KMS-11 (cell line): ENCODE measurements at regions not wholly inside any gene's neighbourhood (a gene's known extent, or its start where the extent isn't known, plus 50 kb on each side); places are given as distances from the start of the nearest gene placed in this dataset.

Source experiments
- H2AFZ ChIP-seq: fragments of 200-600 bp; sonication (generic); 2 replicates; pipeline ENCODE4 v1.6.1; 2016; ENCODE audit warnings: antibody characterized with exemption, mixed run types, low read depth
- H3K27ac ChIP-seq: fragments of 200-600 bp; sonication (generic); 2 replicates; pipeline ENCODE4 v1.6.1; 2016; ENCODE audit warnings: mild to moderate bottlenecking, mixed run types
- H3K27me3 ChIP-seq: fragments of 200-600 bp; sonication (generic); 2 replicates; pipeline ENCODE4 v1.6.1; 2017; ENCODE audit warnings: mild to moderate bottlenecking, low read depth, mixed run types, moderate library complexity; ENCODE audit not compliant: insufficient read depth
- H3K36me3 ChIP-seq: fragments of 200-600 bp; sonication (generic); 2 replicates; pipeline ENCODE4 v1.6.1; 2017; ENCODE audit warnings: mild to moderate bottlenecking, mixed run types; ENCODE audit not compliant: insufficient read depth
- H3K4me1 ChIP-seq: fragments of 200-600 bp; sonication (generic); 2 replicates; pipeline ENCODE4 v1.6.1; 2016; ENCODE audit warnings: mild to moderate bottlenecking, low read depth, mixed run types; ENCODE audit not compliant: poor library complexity, severe bottlenecking
- H3K4me2 ChIP-seq: fragments of 200-600 bp; sonication (generic); 2 replicates; pipeline ENCODE4 v1.7.0; 2016; ENCODE audit warnings: mild to moderate bottlenecking, mixed run types
- H3K4me3 ChIP-seq: fragments of 200-600 bp; sonication (generic); IDR thresholded peaks from 2 replicates; pipeline ENCODE4 v1.6.1; 2017; ENCODE audit warnings: low read depth, low read length, mixed read lengths; ENCODE audit not compliant: insufficient read depth
- H3K79me2 ChIP-seq: fragments of 200-600 bp; sonication (generic); 2 replicates; pipeline ENCODE4 v1.6.1; 2016; ENCODE audit warnings: low read depth, mixed run types; ENCODE audit not compliant: insufficient read depth
- H3K9ac ChIP-seq: fragments of 200-600 bp; sonication (generic); 2 replicates; pipeline ENCODE4 v1.6.1; 2016; ENCODE audit warnings: mild to moderate bottlenecking, mixed run types
- H4K20me1 ChIP-seq: fragments of 200-600 bp; sonication (generic); 2 replicates; pipeline ENCODE4 v1.6.1; 2016; ENCODE audit warnings: mild to moderate bottlenecking, mixed run types; ENCODE audit not compliant: insufficient read depth
- TF ChIP-seq, protein P1 (sequence below): fragments of 200-600 bp; sonication (generic); conservative IDR thresholded peaks from 2 replicates; pipeline ENCODE4 v1.6.1; 2017; ENCODE audit warnings: low read depth, mild to moderate bottlenecking, antibody characterized with exemption, low read length, moderate library complexity, mixed read lengths

DNA sequence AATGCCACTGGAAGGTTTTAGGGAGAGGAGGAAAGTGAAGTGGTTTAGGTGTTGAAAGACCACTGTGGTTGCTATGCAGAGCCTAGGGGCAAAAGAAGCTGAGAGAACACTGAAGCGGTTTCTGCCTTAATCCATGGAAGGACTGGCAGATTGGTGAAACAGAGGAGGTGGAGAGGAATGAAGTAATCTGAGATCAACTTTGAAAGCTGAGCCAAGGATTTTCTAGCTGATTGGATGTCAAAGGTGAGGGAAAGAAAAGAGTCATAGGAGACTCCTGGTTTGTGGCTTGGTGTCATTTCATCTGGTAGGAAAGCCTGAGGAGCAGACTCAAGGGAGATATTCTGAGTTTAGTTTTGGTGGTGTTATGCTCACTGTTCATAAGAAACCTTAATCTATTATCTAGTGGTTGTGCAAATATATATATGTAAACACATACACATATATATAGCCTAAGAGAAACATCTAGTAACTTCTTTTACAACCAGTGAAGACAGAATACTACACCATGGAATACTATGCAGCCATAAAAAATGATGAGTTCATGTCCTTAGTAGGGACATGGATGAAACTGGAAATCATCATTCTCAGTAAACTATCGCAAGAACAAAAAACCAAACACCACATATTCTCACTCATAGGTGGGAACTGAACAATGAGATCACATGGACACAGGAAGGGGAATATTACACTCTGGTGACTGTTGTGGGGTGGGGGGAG is 134.1 kb upstream of the CREB1 start:
- Histone ChIP-seq H3K4me2 (no peak overlapping the region), H3K4me3 (no peak overlapping the region), H3K27ac (no peak overlapping the region), H3K9ac (no peak overlapping the region), H3K4me1 (no peaks in the 10 kb centered on the region), H2AFZ (no peak overlapping the region), H4K20me1 (no peaks in the 10 kb centered on the region), H3K79me2 (no peaks in the 10 kb centered on the region), H3K36me3 (no peaks in the 10 kb centered on the region), H3K27me3 (no peaks in the 10 kb centered on the region)
- TF ChIP-seq, protein P1, sequence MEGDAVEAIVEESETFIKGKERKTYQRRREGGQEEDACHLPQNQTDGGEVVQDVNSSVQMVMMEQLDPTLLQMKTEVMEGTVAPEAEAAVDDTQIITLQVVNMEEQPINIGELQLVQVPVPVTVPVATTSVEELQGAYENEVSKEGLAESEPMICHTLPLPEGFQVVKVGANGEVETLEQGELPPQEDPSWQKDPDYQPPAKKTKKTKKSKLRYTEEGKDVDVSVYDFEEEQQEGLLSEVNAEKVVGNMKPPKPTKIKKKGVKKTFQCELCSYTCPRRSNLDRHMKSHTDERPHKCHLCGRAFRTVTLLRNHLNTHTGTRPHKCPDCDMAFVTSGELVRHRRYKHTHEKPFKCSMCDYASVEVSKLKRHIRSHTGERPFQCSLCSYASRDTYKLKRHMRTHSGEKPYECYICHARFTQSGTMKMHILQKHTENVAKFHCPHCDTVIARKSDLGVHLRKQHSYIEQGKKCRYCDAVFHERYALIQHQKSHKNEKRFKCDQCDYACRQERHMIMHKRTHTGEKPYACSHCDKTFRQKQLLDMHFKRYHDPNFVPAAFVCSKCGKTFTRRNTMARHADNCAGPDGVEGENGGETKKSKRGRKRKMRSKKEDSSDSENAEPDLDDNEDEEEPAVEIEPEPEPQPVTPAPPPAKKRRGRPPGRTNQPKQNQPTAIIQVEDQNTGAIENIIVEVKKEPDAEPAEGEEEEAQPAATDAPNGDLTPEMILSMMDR = no peak

DNA sequence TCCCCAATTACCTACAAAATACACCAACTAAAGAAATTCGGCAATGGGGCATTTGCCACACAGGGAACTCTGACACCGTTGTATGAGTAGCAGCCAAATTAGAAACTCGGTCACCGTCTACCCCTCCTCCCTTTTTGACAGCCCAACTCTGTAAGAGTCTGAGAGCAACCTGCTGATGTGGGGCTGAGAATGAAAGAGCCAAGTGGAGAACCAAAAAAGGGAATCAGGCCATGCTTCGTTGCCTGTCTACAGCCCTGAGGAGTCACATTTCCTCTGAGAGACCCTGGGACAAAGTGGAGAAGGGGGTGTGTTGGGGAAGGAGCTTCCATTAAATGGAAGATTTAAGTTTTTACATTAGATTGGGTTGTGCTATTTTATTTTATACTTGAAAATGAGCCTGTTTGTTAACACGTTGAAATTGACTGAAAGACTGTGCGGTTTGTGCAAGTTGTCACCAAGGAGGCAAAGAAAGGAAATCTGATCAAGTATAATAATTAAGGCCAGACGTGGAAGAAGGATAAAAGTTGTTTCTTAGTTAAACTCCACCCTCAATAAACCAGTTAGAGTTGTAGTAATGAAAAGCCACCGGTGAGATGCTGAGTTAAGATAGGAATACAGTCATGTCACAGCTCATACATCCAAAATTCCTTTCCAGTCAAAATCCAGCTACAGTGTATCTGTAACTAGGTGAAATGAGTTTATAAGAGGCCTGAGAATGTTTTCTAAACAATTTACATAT is 131.7 kb upstream of the CREB1 start:
- Histone ChIP-seq H3K79me2 (no peaks in the 10 kb centered on the region), H3K4me2 (no peak overlapping the region), H4K20me1 (no peaks in the 10 kb centered on the region), H3K4me3 (no peak overlapping the region), H3K27me3 (no peaks in the 10 kb centered on the region), H3K9ac (no peak overlapping the region), H2AFZ (no peak overlapping the region), H3K36me3 (no peaks in the 10 kb centered on the region), H3K27ac (no peak overlapping the region), H3K4me1 (no peaks in the 10 kb centered on the region)
- TF ChIP-seq, protein P1 = no peak

DNA sequence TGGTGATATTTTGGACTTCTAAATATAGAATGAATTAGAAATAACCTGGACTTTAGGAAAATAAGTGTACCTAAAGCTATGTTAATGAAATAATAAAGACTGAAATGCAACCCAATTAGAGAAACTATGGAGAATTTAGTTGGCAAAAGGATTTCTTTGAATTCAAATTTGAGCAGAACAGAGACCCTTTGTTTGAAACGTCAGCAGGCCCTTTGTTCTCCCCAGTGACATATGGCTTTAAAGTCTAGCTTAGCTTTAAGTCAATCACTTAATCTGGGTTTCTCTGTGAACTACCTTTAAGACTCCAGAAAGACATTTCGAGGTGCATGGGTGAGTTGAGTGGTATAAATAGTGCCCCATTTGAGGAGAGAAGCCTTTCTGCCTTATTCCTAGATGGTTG is 130.5 kb upstream of the CREB1 start:
- TF ChIP-seq, protein P1 = no peak
- H3K27me3 ChIP-seq = no peaks in the 10 kb centered on the region
- no peaks in the 10 kb centered on the region for H3K79me2 ChIP-seq
- no peak overlapping the region for H3K9ac ChIP-seq
- no peak overlapping the region for H3K27ac ChIP-seq
- no peaks in the 10 kb centered on the region for H3K4me1 ChIP-seq
- H2AFZ ChIP-seq = no peak overlapping the region
- no peaks in the 10 kb centered on the region for H3K36me3 ChIP-seq
- no peak overlapping the region for H3K4me2 ChIP-seq
- no peaks in the 10 kb centered on the region for H4K20me1 ChIP-seq
- no peak overlapping the region for H3K4me3 ChIP-seq

DNA sequence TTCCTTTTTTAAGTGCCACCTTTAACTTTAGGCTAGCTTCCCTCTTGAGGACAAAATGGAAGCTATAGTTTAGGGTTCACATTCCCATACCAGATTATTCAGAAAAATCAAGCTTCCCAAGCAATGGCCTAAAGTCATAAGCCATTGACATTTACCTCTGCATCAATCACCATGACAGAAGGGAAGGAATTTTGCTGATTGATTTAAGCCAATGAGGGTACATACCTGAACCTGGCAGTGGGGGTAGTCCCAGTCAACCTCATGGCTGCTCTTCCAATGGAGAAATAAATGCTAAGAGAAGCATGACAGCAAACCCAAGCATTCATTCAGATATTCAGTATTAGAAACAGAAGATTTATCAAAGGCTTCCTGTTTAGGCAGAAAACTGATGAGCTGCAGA is 128.4 kb upstream of the CREB1 start:
- H3K4me3 ChIP-seq = no peak overlapping the region
- H2AFZ ChIP-seq = no peak overlapping the region
- H3K9ac ChIP-seq = no peak overlapping the region
- H3K4me2 ChIP-seq = no peak overlapping the region
- no peaks in the 10 kb centered on the region for H3K27me3 ChIP-seq
- TF ChIP-seq, protein P1 = no peak
- no peaks in the 10 kb centered on the region for H3K36me3 ChIP-seq
- H3K79me2 ChIP-seq = no peaks in the 10 kb centered on the region
- no peaks in the 10 kb centered on the region for H3K4me1 ChIP-seq
- H4K20me1 ChIP-seq = no peaks in the 10 kb centered on the region
- no peak overlapping the region for H3K27ac ChIP-seq
